Activated naive CD8-positive, alpha-beta T cell treated with anti-CD3 and anti-CD28 coated beads, Interleukin-2, amount 10 ng/mL, durations not matched to agents 7 days and 5 days (primary cell): ENCODE measurements at regions not wholly inside any gene's neighbourhood (a gene's known extent, or its start where the extent isn't known, plus 50 kb on each side); places are given as distances from the start of the nearest gene placed in this dataset.

ENCODE experiments used
- ATAC-seq: fragments of 150-1000 bp; cut with Tn5 transposase; one replicate; pipeline ENCODE4 v1.10.0; 2021; ENCODE audit warnings: low read depth, moderate library complexity
- POLR2A ChIA-PET: fragments of 350-600 bp; sonication (Branson Sonifier 250); formaldehyde crosslinking; loops from one replicate; lab custom pipeline; 2021; ENCODE audit warnings: antibody characterized with exemption; lab: Charles Lee
- DNase-seq: peaks from one replicate; pipeline ENCODE4 v3.0.0; 2021
- H3K27ac Mint-ChIP-seq: one replicate; pipeline ENCODE4 v1.8.0; 2022; ENCODE audit warnings: mild to moderate bottlenecking, mixed read lengths
- H3K27me3 Mint-ChIP-seq: one replicate; pipeline ENCODE4 v1.8.0; 2022; ENCODE audit warnings: mild to moderate bottlenecking, moderate library complexity, mixed read lengths
- H3K36me3 Mint-ChIP-seq: one replicate; pipeline ENCODE4 v1.8.0; 2021; ENCODE audit warnings: mild to moderate bottlenecking, mixed read lengths
- H3K4me1 Mint-ChIP-seq: one replicate; pipeline ENCODE4 v1.8.0; 2021; ENCODE audit warnings: mixed read lengths
- H3K4me3 Mint-ChIP-seq: one replicate; pipeline ENCODE4 v1.8.0; 2022; ENCODE audit warnings: mild to moderate bottlenecking, moderate library complexity, mixed read lengths
- H3K9me3 Mint-ChIP-seq: one replicate; pipeline ENCODE4 v1.8.0; 2021; ENCODE audit warnings: mixed read lengths

DNA sequence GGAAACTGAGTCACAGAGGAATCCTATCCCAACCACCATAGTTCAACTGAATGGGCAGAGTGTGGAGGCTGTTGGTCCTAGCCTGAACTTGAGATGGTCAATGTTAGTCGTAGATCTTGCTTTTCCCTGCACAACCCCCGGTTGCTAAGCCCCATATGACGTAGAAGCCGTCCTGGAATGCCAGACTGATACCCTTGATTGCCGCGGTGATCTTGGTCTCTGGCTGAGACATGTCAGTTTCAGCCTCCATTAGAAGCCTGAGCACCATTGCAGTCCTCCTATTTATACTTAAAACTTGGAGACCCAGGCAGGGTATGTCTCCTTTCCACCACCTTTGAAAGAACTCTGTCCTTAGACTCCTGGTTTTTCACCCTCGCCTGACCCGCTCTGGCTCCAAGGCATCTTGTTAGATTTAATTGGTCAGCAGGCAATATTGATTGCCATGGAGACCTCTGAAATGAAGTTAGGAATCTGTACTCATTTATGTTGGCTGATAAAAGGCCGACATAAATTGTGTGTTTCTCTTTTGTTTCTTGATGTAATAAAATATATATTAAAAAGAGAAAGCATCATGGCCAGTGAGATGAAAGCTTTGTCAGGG, 53.4 kb downstream of the RPLP1 start:
- Mint-ChIP-seq H3K36me3 (no peaks in the 10 kb centered on the region), H3K4me3 (no peak overlapping the region), H3K27ac (no peak overlapping the region), H3K9me3 (peaks cover 1% of the 10 kb centered on the region), H3K27me3 (peaks cover 3% of the 10 kb centered on the region), H3K4me1 (peaks cover 2% of the 10 kb centered on the region)
- DNase-seq: no peak
- no peak for ATAC-seq
- POLR2A ChIA-PET: no interaction called here

GRCh38 chr15:69508659-69509058, 56.0 kb downstream of the RPLP1 start:
- H3K4me1 Mint-ChIP-seq: peaks cover 2% of the 10 kb centered on the region
- DNase-seq: no peak
- H3K36me3 Mint-ChIP-seq: no peaks in the 10 kb centered on the region
- peaks cover 7% of the 10 kb centered on the region for H3K27me3 Mint-ChIP-seq
- peaks cover 3% of the 10 kb centered on the region for H3K9me3 Mint-ChIP-seq
- POLR2A ChIA-PET: no interaction called here
- no peak overlapping the region for H3K4me3 Mint-ChIP-seq
- H3K27ac Mint-ChIP-seq: no peak overlapping the region
- no peak for ATAC-seq

DNA sequence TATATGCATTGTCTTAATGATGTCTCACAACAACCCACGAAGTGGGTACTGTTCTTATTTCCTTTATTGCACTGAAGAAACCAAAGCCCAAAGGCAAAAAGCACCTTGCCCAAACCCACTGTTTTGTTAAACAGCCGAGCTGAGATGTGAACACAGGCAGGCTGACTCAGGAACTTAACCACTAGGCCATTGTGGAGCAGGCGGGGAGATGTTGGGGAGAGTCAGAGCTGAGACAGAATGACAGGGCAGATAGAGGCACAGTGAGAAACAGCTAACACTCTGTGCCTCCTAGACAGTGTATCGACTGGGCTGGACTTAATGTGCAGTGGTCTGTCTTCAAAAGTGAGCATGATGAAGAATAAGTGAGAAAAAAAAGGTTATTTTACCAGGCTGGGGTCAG, 56.5 kb downstream of the RPLP1 start:
- ATAC-seq (no peak), DNase-seq (no peak)
- Mint-ChIP-seq H3K4me1 (peaks cover 2% of the 10 kb centered on the region), H3K27ac (no peak overlapping the region), H3K27me3 (peaks cover 7% of the 10 kb centered on the region), H3K4me3 (no peak overlapping the region), H3K9me3 (peaks cover 3% of the 10 kb centered on the region), H3K36me3 (no peaks in the 10 kb centered on the region)
- POLR2A ChIA-PET: no interaction called here

DNA sequence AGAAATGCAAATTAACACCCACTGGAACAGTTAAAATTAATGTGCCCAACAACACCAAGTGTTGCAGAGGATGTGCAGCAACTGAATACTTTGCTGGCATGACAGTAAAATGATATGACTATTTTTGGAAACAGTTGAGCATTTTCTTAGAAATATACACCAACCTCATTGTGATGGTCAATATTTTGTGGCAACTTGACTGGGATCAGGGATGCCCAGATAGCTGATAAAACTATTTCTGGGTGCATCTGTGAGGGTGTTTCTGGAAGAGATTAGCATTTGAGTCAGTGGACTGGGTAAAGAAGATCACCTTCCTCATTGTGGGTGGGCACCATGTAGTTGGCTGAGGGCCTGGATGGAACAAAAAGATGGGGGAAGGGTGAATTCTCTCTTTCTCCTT, 57.9 kb downstream of the RPLP1 start:
- ATAC-seq (no peak), DNase-seq (no peak)
- POLR2A ChIA-PET: no interaction called here
- Mint-ChIP-seq H3K27me3 (peaks cover 15% of the 10 kb centered on the region), H3K4me3 (no peak overlapping the region), H3K36me3 (no peaks in the 10 kb centered on the region), H3K9me3 (peaks cover 3% of the 10 kb centered on the region), H3K4me1 (peaks cover 2% of the 10 kb centered on the region), H3K27ac (no peak overlapping the region)

DNA sequence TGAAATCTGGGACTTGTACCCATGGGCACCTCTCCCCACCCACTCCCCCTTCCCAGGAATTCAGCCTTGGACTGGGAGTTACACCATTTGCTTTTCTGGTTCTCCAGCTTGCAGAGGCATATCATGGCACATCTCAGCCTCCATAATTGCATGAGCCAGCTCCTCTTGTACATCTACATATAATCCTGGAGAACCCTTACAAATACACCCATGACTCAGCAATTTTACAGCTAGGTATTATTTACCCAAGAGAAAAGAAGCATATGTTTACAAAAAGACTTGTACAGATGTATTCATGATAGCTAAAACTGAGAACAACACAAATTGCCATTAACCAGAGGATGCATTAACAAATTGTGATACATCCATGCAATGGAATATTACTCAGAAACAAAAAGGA, 58.4 kb downstream of the RPLP1 start:
- Mint-ChIP-seq H3K4me3 (no peak overlapping the region), H3K27me3 (peaks cover 15% of the 10 kb centered on the region), H3K27ac (no peak overlapping the region), H3K36me3 (no peaks in the 10 kb centered on the region), H3K4me1 (peaks cover 2% of the 10 kb centered on the region), H3K9me3 (peaks cover 3% of the 10 kb centered on the region)
- DNase-seq (no peak), ATAC-seq (no peak)
- POLR2A ChIA-PET: no interaction called here

DNA sequence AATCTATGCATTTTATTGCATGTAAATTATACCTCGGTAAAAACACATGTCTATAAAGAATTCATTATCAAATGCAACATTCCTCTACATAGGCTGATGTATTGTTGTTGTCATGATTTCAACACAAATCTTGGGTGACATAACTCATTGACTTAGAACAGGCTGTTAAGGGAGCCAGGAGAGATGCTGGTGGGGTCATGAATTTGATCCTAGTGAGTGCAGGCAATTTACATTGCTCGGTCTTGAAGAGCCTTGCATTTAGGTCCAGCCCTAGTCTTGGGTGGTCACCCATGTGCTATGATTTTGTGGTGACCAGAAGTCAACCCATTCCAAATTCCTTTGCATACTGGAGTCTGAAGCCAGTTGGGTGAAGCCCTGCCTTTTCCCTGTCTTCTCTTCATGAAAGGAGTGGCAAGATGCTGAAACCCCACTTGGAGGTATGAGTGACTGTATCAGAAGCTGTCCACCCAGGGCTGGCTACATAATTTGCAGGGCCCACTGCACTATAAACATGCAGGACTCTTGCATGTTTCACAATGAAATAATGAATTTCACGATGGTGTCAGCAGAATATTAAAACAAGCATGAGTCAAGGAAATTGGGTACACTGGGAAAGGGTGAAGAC, 59.2 kb downstream of the RPLP1 start:
- Mint-ChIP-seq H3K36me3 (no peaks in the 10 kb centered on the region), H3K27me3 (peaks cover 18% of the 10 kb centered on the region), H3K4me1 (peaks cover 2% of the 10 kb centered on the region), H3K27ac (no peak overlapping the region), H3K9me3 (peaks cover 3% of the 10 kb centered on the region), H3K4me3 (no peak overlapping the region)
- POLR2A ChIA-PET: no interaction called here
- DNase-seq (no peak), ATAC-seq (no peak)

DNA sequence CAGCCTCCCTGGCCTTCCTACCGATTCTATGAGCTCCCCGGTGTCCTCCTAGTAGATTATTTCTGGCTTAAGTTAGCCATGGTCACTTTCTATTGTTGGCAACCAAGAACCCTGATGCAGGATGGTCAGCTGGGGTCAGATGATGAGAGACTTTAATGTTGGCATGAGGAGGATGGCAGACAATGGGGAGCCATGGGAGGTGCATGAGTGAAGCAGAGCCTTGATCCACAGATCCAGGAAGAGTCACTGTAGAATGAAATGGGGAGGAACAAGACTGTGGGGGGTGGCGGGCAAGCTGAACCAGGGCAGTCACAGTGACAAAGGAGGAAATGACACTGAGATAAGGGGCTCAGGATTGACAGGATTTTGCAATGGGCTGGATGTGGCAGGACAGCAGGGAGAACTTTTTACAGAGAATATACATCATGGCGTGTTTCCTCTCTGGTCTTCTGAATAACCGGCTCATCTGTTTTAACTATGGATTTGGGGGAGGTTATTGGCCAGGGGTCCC, 60.9 kb downstream of the RPLP1 start:
- ATAC-seq (no peak), DNase-seq (no peak)
- H3K27ac Mint-ChIP-seq: no peak overlapping the region
- H3K9me3 Mint-ChIP-seq: peaks cover 3% of the 10 kb centered on the region
- peaks cover 2% of the 10 kb centered on the region for H3K4me1 Mint-ChIP-seq
- POLR2A ChIA-PET: interaction anchor here (1.2 kb wide), 1 partner anchor 510 kb away, joined by 3 read pairs; no protein-coding TSS in a partner anchor
- H3K36me3 Mint-ChIP-seq: no peaks in the 10 kb centered on the region
- peaks cover 26% of the 10 kb centered on the region for H3K27me3 Mint-ChIP-seq
- no peak overlapping the region for H3K4me3 Mint-ChIP-seq

- DNase-seq (no peak), ATAC-seq (no peak)
- no peaks in the 10 kb centered on the region for H3K36me3 Mint-ChIP-seq
- POLR2A ChIA-PET: interaction anchor here (1.2 kb wide), 1 partner anchor 509 kb away, joined by 3 read pairs; no protein-coding TSS in a partner anchor
- H3K9me3 Mint-ChIP-seq: peaks cover 3% of the 10 kb centered on the region
- peaks cover 27% of the 10 kb centered on the region for H3K27me3 Mint-ChIP-seq
- H3K27ac Mint-ChIP-seq: no peak overlapping the region
- H3K4me1 Mint-ChIP-seq: peaks cover 2% of the 10 kb centered on the region
- no peak overlapping the region for H3K4me3 Mint-ChIP-seq
Measured at GRCh38 chr15:69513986-69514385, 61.4 kb downstream of the RPLP1 start.

DNA sequence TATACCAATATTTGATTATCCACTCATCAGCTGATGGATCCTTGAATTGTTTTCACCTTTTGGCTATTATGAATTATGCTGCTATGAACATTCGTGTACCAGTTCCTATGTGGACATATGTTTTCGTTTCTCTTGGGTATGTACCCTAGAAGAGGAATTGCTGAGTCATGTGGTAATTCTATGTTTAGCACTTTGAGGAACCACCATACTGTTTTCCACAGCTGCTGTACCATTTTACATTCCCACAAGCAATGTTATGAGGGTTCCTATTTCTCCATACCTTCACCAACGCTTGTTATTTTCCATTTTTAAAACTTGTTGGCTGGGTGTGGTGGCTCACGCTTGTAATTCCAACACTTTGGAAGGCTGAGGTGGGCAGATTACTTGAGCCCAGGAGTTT, 62.9 kb downstream of the RPLP1 start:
- POLR2A ChIA-PET: no interaction called here
- no peak overlapping the region for H3K4me3 Mint-ChIP-seq

DNA sequence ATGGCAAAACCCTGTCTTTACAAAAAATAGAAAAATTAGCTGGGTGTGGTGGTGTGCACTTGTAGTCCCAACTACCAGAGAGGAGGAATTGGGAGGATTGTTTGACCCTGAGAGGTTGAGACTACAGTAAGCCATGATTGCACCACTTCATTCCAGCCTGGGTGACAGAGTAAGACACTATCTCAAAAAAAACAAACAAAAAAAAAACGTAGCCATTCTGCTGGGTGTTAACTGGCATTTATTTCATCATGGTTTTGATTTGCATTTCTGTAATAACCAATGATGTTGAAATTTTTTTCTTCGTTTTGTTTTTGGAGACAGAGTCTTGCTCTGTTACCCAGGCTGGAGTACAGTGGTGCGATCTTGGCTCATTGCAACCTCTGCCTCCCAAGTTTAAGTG, 63.3 kb downstream of the RPLP1 start:
- peaks cover 42% of the 10 kb centered on the region for H3K27me3 Mint-ChIP-seq
- H3K36me3 Mint-ChIP-seq: no peaks in the 10 kb centered on the region
- no peaks in the 10 kb centered on the region for H3K4me1 Mint-ChIP-seq
- POLR2A ChIA-PET: no interaction called here
- H3K9me3 Mint-ChIP-seq: peaks cover 2% of the 10 kb centered on the region
- ATAC-seq: no peak
- no peak for DNase-seq
- no peak overlapping the region for H3K27ac Mint-ChIP-seq
- no peak overlapping the region for H3K4me3 Mint-ChIP-seq

More for the DNA sequence above, 62.9 kb downstream of the RPLP1 start:
- Mint-ChIP-seq H3K9me3 (peaks cover 3% of the 10 kb centered on the region), H3K4me1 (peaks cover 1% of the 10 kb centered on the region), H3K36me3 (no peaks in the 10 kb centered on the region), H3K27ac (no peak overlapping the region), H3K27me3 (peaks cover 38% of the 10 kb centered on the region)
- ATAC-seq (no peak), DNase-seq (no peak)

DNA sequence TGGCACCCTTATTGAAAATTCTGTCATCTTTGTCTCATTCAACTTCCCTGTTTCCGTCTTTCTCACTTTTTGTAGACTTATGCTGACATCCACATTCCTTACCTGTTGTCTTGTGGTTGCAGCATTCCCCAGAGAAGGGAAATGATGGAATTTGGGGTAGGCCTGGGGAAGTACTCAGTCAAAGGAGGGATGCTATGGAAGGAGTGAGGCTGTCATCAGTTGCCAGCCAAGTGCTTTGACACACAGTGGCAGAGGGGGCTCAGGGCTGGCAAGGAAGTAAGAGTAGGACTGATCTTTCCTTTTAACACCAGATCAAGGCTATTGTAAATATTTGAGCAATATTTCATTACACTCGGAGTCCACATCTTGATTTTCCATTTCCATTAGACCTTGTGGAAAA, 64.4 kb downstream of the RPLP1 start:
- no peaks in the 10 kb centered on the region for H3K4me1 Mint-ChIP-seq

GRCh38 chr15:69518806-69519205, 66.2 kb downstream of the RPLP1 start:
- POLR2A ChIA-PET: no interaction called here
- no peaks in the 10 kb centered on the region for H3K36me3 Mint-ChIP-seq
- no peak overlapping the region for H3K4me3 Mint-ChIP-seq
- no peak overlapping the region for H3K27ac Mint-ChIP-seq
- peaks cover 50% of the 10 kb centered on the region for H3K27me3 Mint-ChIP-seq
- DNase-seq (no peak), ATAC-seq (no peak)
- H3K4me1 Mint-ChIP-seq: no peaks in the 10 kb centered on the region
- no peaks in the 10 kb centered on the region for H3K9me3 Mint-ChIP-seq

More for the DNA sequence above, 64.4 kb downstream of the RPLP1 start:
- peaks cover 44% of the 10 kb centered on the region for H3K27me3 Mint-ChIP-seq
- no peaks in the 10 kb centered on the region for H3K9me3 Mint-ChIP-seq
- no peak overlapping the region for H3K4me3 Mint-ChIP-seq
- DNase-seq (no peak), ATAC-seq (no peak)
- POLR2A ChIA-PET: no interaction called here
- H3K36me3 Mint-ChIP-seq: no peaks in the 10 kb centered on the region
- H3K27ac Mint-ChIP-seq: no peak overlapping the region

DNA sequence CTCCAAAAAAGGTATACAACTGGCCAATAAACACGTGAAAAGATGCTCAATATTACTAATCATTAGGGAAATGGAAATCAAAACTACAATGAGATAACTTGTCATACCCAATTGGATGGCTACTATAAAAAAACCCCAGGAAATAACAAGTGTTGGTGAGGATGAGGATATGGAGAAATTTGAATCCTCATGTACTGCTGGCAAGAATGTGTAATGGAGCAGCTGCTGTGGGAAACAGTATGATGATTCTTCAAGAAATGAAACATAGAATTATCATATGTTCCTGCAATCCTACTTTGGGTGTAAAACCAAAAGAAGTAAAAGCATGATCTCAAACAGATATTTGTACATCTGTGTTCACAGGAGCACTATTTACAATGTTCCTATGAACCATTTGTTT, 67.4 kb downstream of the RPLP1 start:
- Mint-ChIP-seq H3K27me3 (peaks cover 45% of the 10 kb centered on the region), H3K9me3 (no peaks in the 10 kb centered on the region), H3K4me1 (no peaks in the 10 kb centered on the region), H3K4me3 (no peak overlapping the region), H3K36me3 (no peaks in the 10 kb centered on the region), H3K27ac (no peak overlapping the region)
- POLR2A ChIA-PET: no interaction called here
- ATAC-seq: no peak
- DNase-seq: no peak

DNA sequence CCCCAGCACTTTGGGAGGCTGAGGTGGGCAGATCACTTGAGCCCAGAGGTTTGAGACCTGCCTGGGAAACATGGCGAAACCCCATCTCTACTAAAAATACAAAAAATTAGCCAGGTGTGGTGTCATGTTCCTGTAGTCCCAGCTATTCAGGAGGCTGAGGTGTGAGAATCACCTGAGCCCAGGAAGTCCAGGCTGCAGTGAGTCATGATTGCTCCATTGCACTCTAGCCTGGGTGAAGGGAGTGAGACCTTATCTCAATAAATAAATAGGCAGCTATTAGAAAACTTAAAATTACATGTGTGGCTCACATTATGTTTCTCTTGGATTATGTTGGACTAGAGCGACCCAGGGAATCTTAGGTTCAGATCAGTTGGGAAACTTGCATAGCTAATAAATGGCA, 69.7 kb downstream of the RPLP1 start:
- POLR2A ChIA-PET: no interaction called here
- ATAC-seq: no peak
- H3K27ac Mint-ChIP-seq: no peak overlapping the region
- DNase-seq: no peak
- peaks cover 32% of the 10 kb centered on the region for H3K27me3 Mint-ChIP-seq
- no peak overlapping the region for H3K4me3 Mint-ChIP-seq
- H3K9me3 Mint-ChIP-seq: no peaks in the 10 kb centered on the region
- H3K36me3 Mint-ChIP-seq: no peaks in the 10 kb centered on the region
- H3K4me1 Mint-ChIP-seq: no peaks in the 10 kb centered on the region
